ENCODE measurements at regions not wholly inside any gene's neighbourhood (a gene's known extent, or its start where the extent isn't known, plus 50 kb on each side); places are given as distances from the start of the nearest gene placed in this dataset.

DNA sequence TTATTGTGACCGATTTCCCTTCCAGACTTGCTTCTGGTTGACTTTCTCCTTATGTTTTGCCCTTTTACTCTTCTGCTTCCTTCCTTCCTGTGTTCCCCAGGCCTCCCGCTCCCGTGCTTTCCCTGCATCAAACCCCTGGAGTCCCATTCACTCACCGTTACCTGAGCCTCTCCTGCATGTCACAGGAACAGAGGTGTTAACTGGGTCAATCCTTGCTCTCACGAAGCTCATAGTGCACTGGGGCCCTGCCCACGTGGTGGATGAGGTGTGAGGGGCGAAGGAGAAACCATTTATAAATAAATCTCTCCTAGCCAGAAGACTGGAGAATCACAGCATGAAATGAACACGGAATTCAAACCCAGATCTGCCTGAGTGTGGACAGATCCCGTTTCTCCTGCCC lies 83.1 kb upstream of the MSX1 start:
- H3K9me3 Mint-ChIP-seq, result no peaks in the 10 kb centered on the region
- no peaks in the 10 kb centered on the region for H3K4me1 Mint-ChIP-seq
- no peaks in the 10 kb centered on the region for H3K36me3 Mint-ChIP-seq (ENCODE audit: low read depth)
- peaks cover 22% of the 10 kb centered on the region for H3K27me3 Mint-ChIP-seq (ENCODE audit: low read depth)
- H3K4me3 Mint-ChIP-seq, result no peak overlapping the region
- peak overlapping the region; percentile 21 for H3K27ac Mint-ChIP-seq (ENCODE audit: unreplicated experiment)
- TF ChIP-seq, protein P1, sequence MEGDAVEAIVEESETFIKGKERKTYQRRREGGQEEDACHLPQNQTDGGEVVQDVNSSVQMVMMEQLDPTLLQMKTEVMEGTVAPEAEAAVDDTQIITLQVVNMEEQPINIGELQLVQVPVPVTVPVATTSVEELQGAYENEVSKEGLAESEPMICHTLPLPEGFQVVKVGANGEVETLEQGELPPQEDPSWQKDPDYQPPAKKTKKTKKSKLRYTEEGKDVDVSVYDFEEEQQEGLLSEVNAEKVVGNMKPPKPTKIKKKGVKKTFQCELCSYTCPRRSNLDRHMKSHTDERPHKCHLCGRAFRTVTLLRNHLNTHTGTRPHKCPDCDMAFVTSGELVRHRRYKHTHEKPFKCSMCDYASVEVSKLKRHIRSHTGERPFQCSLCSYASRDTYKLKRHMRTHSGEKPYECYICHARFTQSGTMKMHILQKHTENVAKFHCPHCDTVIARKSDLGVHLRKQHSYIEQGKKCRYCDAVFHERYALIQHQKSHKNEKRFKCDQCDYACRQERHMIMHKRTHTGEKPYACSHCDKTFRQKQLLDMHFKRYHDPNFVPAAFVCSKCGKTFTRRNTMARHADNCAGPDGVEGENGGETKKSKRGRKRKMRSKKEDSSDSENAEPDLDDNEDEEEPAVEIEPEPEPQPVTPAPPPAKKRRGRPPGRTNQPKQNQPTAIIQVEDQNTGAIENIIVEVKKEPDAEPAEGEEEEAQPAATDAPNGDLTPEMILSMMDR (conservative IDR thresholded peaks at IDR 0.05), result no peak
- DNase-seq (ENCODE audit: low read depth, low spot score), result no peak

DNA sequence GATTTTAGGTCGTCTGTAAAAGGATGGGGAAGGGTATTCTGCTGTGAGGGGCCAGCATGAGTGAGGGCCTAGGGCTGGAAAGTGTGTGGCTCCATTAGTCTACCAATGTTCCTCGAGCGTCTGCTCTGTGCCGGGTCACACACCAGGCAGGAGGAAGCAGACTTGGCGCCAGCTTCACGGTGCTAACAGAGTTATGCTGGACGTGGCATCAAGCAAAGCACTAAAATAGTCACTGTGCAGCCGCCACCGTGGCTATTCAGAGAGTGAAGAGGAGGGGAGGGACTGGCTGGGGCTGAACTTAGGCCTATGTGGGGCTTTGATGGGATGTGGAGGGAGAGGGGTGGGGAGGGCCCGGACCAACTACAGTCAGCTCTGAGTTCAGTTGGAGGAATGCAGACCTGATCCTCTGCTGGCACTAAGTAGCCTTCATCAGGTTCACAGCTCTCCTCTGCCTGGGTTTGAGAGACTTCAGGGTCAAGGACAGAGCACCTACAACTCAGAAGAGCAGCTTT lies 83.9 kb upstream of the MSX1 start:
- H3K4me1 Mint-ChIP-seq, result no peaks in the 10 kb centered on the region

DNA sequence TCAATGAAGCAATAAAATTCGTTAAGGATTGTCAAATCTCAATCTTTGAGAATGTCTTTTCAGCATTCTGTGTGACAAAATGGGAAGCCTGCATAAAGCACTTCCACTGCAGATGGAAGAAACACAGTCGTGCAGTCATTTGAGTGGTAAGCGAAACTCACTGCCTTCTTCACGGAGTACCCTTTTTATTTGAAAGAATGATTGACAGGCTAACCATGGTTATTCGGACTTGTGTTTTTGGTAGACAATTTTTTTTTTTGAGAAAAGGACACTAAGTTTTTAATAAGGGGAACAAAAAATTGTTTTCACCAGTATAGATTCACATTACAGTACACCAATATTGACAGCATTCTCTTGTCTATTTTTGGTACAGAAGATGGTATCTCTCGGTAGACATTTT lies 86.9 kb upstream of the MSX1 start:
- H3K4me3 Mint-ChIP-seq, result no peak overlapping the region
- no peaks in the 10 kb centered on the region for H3K36me3 Mint-ChIP-seq (ENCODE audit: low read depth)
- H3K27ac Mint-ChIP-seq (ENCODE audit: unreplicated experiment), result no peak overlapping the region
- H3K4me1 Mint-ChIP-seq, result no peaks in the 10 kb centered on the region
- no peak for DNase-seq (ENCODE audit: low read depth, low spot score)
- peaks cover 4% of the 10 kb centered on the region for H3K27me3 Mint-ChIP-seq (ENCODE audit: low read depth)
- no peaks in the 10 kb centered on the region for H3K9me3 Mint-ChIP-seq
- TF ChIP-seq, protein P1 (conservative IDR thresholded peaks at IDR 0.05), result no peak

More for the DNA sequence above, 83.9 kb upstream of the MSX1 start:
- TF ChIP-seq, protein P1 (conservative IDR thresholded peaks at IDR 0.05), result no peak
- no peak overlapping the region for H3K27ac Mint-ChIP-seq (ENCODE audit: unreplicated experiment)
- H3K4me3 Mint-ChIP-seq, result no peak overlapping the region
- no peaks in the 10 kb centered on the region for H3K36me3 Mint-ChIP-seq (ENCODE audit: low read depth)
- no peaks in the 10 kb centered on the region for H3K9me3 Mint-ChIP-seq
- peaks cover 17% of the 10 kb centered on the region for H3K27me3 Mint-ChIP-seq (ENCODE audit: low read depth)
- no peak for DNase-seq (ENCODE audit: low read depth, low spot score)

DNA sequence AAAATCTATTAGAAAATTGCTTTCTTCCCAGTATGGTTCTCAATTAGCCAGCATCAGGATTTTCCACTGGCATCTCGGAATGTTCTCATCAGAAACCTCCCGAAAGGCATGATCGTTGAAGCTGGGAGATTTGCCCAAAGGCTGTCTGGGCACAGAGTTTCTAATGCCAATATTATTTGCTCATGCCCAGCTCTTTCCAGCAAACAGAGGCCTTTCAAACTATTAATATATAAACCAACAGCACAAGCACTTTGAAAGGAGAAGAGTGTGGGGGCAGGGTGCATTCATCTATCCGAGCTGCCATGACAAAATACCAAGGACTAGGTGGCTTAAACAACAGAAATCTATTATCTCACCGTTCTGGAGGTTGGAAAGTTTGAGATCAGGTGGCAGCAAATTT lies 88.3 kb upstream of the MSX1 start:
- Mint-ChIP-seq H3K36me3 (ENCODE audit: low read depth) (no peaks in the 10 kb centered on the region), H3K9me3 (peaks cover 3% of the 10 kb centered on the region), H3K4me3 (no peak overlapping the region), H3K27ac (ENCODE audit: unreplicated experiment) (no peak overlapping the region), H3K27me3 (ENCODE audit: low read depth) (peaks cover under 1% of the 10 kb centered on the region), H3K4me1 (peaks cover 5% of the 10 kb centered on the region)
- DNase-seq (ENCODE audit: low read depth, low spot score), result no peak
- TF ChIP-seq, protein P1 (conservative IDR thresholded peaks at IDR 0.05), result no peak

DNA sequence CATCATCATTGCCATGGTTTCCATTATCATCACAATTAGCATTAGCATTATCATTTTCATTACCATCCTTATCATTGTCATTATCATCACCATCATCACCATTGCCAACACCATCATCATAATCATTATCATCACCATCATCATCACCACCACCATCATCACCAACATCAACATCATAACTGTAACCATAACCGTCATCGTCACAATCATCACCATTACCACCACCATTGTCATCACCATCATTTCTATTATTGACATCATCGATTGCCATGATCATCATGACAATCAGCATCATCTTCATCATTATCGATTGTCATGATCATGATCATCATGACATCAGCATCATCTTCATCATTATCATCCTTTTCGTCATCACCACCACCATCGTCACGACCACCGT lies 88.9 kb upstream of the MSX1 start:
- no peak overlapping the region for H3K27ac Mint-ChIP-seq (ENCODE audit: unreplicated experiment)
- no peak for DNase-seq (ENCODE audit: low read depth, low spot score)
- H3K27me3 Mint-ChIP-seq (ENCODE audit: low read depth), result no peaks in the 10 kb centered on the region
- no peak overlapping the region for H3K4me3 Mint-ChIP-seq
- H3K9me3 Mint-ChIP-seq, result peaks cover 3% of the 10 kb centered on the region
- no peaks in the 10 kb centered on the region for H3K36me3 Mint-ChIP-seq (ENCODE audit: low read depth)
- peaks cover 11% of the 10 kb centered on the region for H3K4me1 Mint-ChIP-seq
- TF ChIP-seq, protein P1 (conservative IDR thresholded peaks at IDR 0.05), result no peak

DNA sequence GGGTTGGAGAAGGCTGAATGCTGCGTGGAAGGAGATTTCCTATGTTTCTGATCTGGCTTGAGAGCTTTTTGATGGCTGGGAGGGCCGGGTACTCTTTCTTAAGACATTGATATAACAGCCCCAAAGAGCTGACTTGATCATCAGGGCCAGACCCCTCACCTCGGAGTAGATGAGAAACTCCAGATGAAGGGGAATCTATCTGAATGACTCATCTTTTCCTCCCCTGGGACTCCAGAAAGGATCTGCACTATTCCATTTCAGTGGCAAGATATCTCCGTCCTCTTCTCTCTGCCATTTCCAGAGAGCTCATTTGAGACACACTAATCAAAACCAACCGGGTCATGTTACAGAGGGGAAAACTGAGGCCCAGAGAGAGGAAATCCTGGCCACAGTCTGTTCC lies 92.9 kb upstream of the MSX1 start:
- Mint-ChIP-seq H3K4me1 (peaks cover 40% of the 10 kb centered on the region), H3K4me3 (no peak overlapping the region), H3K9me3 (peaks cover 3% of the 10 kb centered on the region), H3K36me3 (ENCODE audit: low read depth) (peaks cover 3% of the 10 kb centered on the region), H3K27me3 (ENCODE audit: low read depth) (peaks cover 2% of the 10 kb centered on the region), H3K27ac (ENCODE audit: unreplicated experiment) (no peak overlapping the region)
- DNase-seq (ENCODE audit: low read depth, low spot score), result no peak
- TF ChIP-seq, protein P1 (conservative IDR thresholded peaks at IDR 0.05), result no peak

All from neural crest cell (in vitro differentiated cells).